Endodermal cell (in vitro differentiated cells): ENCODE measurements at regions not wholly inside any gene's neighbourhood (a gene's known extent, or its start where the extent isn't known, plus 50 kb on each side); places are given as distances from the start of the nearest gene placed in this dataset.

Source experiments
- DNase-seq: peaks from one replicate; pipeline ENCODE4 v3.0.0-alpha.2; 2017
- H3K27ac ChIP-seq: 2 replicates; pipeline ENCODE4 v1.5.1; 2013; ENCODE audit warnings: mild to moderate bottlenecking, low read depth, low read length, moderate library complexity
- H3K27me3 ChIP-seq: 2 replicates; pipeline ENCODE4 v1.6.1; 2013; ENCODE audit warnings: mild to moderate bottlenecking, low read length, moderate library complexity; ENCODE audit not compliant: insufficient read depth, control insufficient read depth, poor library complexity, severe bottlenecking
- H3K36me3 ChIP-seq: 2 replicates; pipeline ENCODE4 v1.7.0; 2013; ENCODE audit warnings: mild to moderate bottlenecking, low read length, moderate library complexity; ENCODE audit not compliant: control insufficient read depth, insufficient read depth
- H3K4me1 ChIP-seq: one replicate; pipeline ENCODE4 v1.7.0; 2013; ENCODE audit warnings: low read length; ENCODE audit not compliant: control insufficient read depth, insufficient read depth
- H3K4me3 ChIP-seq: 2 replicates; pipeline ENCODE4 v1.5.1; 2013; ENCODE audit warnings: mild to moderate bottlenecking, low read length, moderate library complexity
- H3K9ac ChIP-seq: 2 replicates; pipeline ENCODE4 v1.6.1; 2013; ENCODE audit warnings: mild to moderate bottlenecking, low read length, moderate library complexity; ENCODE audit not compliant: poor library complexity, severe bottlenecking; ENCODE audit errors: extremely low read depth
- H3K9me3 ChIP-seq: 2 replicates; pipeline ENCODE4 v1.6.1; 2013; ENCODE audit warnings: mild to moderate bottlenecking, low read length, moderate library complexity; ENCODE audit not compliant: control insufficient read depth
- H3K27ac Mint-ChIP-seq: 2 replicates; pipeline ENCODE4 v1.8.0; 2020; ENCODE audit warnings: mixed read lengths
- H3K27me3 Mint-ChIP-seq: 2 replicates; pipeline ENCODE4 v1.8.0; 2021; ENCODE audit warnings: mild to moderate bottlenecking, mixed read lengths; ENCODE audit not compliant: insufficient read depth
- H3K36me3 Mint-ChIP-seq: 2 replicates; pipeline ENCODE4 v1.8.0; 2020; ENCODE audit warnings: low read depth, mixed read lengths
- H3K4me1 Mint-ChIP-seq: 2 replicates; pipeline ENCODE4 v1.8.0; 2020; ENCODE audit warnings: mixed read lengths
- H3K4me3 Mint-ChIP-seq: 2 replicates; pipeline ENCODE4 v1.8.0; 2020; ENCODE audit warnings: mild to moderate bottlenecking, moderate library complexity, mixed read lengths
- H3K9me3 Mint-ChIP-seq: 2 replicates; pipeline ENCODE4 v1.8.0; 2020; ENCODE audit warnings: mild to moderate bottlenecking, mixed read lengths
- CTCF ChIP-seq: fragments of 200-600 bp; sonication (generic); conservative IDR thresholded peaks from 2 replicates; pipeline ENCODE4 v1.5.0; 2021; ENCODE audit warnings: antibody characterized with exemption, mild to moderate bottlenecking
- WGBS, 2 experiments: methylation state at CpG; one replicate each; pipeline versions ENCODE4 v1.1.5 to v1.1.7; 2013; ENCODE audit warnings: missing lambda C conversion rate in 2 of 2, mixed read lengths in 1 of 2; ENCODE audit not compliant: insufficient coverage in 1 of 2, insufficient read length in 1 of 2; 5-methylcytosine and 5-hydroxymethylcytosine counted together

- Histone ChIP-seq H3K4me3 (no peak overlapping the region), H3K27ac (no peak overlapping the region), H3K9ac (no peak overlapping the region), H3K9me3 (peaks cover 20% of the 10 kb centered on the region), H3K27me3 (peaks cover 8% of the 10 kb centered on the region), H3K4me1 (no peaks in the 10 kb centered on the region), H3K36me3 (no peaks in the 10 kb centered on the region)
- Mint-ChIP-seq H3K4me3 (no peak overlapping the region), H3K36me3 (no peaks in the 10 kb centered on the region), H3K27ac (no peak overlapping the region), H3K9me3 (peaks cover 12% of the 10 kb centered on the region), H3K27me3 (peaks cover 22% of the 10 kb centered on the region), H3K4me1 (no peaks in the 10 kb centered on the region)
- TF ChIP-seq CTCF = no peak
- DNase-seq = no peak
- WGBS, 2 experiments = 90 to 94% methylated on average over 4 of the region's 4 CpGs
These were observed 150.8 kb upstream of the NPSR1 start for GRCh38 chr7:34507191-34507590.

GRCh38 chr7:34523226-34523918 is 134.6 kb upstream of the NPSR1 start:
- no peak for TF ChIP-seq CTCF
- Mint-ChIP-seq H3K27ac (no peak overlapping the region), H3K4me3 (no peak overlapping the region), H3K36me3 (no peaks in the 10 kb centered on the region), H3K9me3 (peaks cover 16% of the 10 kb centered on the region), H3K4me1 (no peaks in the 10 kb centered on the region), H3K27me3 (no peaks in the 10 kb centered on the region)
- no peak overlapping the region for H3K9ac ChIP-seq
- H3K9me3 ChIP-seq = no peaks in the 10 kb centered on the region
- DNase-seq = no peak
- H3K27ac ChIP-seq = no peak overlapping the region
- H3K36me3 ChIP-seq = no peaks in the 10 kb centered on the region
- 92 to 97% methylated on average over 4 to 5 of the region's 5 CpGs for WGBS, 2 experiments
- no peaks in the 10 kb centered on the region for H3K27me3 ChIP-seq
- no peak overlapping the region for H3K4me3 ChIP-seq
- H3K4me1 ChIP-seq = no peaks in the 10 kb centered on the region

GRCh38 chr7:34530259-34530658 is 127.8 kb upstream of the NPSR1 start:
- H3K4me3 ChIP-seq = no peak overlapping the region
- H3K9me3 ChIP-seq = no peaks in the 10 kb centered on the region
- TF ChIP-seq CTCF = no peak
- no peaks in the 10 kb centered on the region for H3K27me3 ChIP-seq
- H3K27me3 Mint-ChIP-seq = no peaks in the 10 kb centered on the region
- H3K4me1 Mint-ChIP-seq = no peaks in the 10 kb centered on the region
- no peak overlapping the region for H3K27ac Mint-ChIP-seq
- no peak overlapping the region for H3K9ac ChIP-seq
- 100% methylated on average over 1 of the region's 1 CpG; no CpG with 5 or more reads in 1 of the 2 experiments for WGBS, 2 experiments
- no peaks in the 10 kb centered on the region for H3K4me1 ChIP-seq
- no peaks in the 10 kb centered on the region for H3K36me3 Mint-ChIP-seq
- no peak for DNase-seq
- no peak overlapping the region for H3K27ac ChIP-seq
- H3K36me3 ChIP-seq = no peaks in the 10 kb centered on the region
- H3K9me3 Mint-ChIP-seq = no peaks in the 10 kb centered on the region
- no peak overlapping the region for H3K4me3 Mint-ChIP-seq
